Neural progenitor cell (in vitro differentiated cells): ENCODE measurements at regions not wholly inside any gene's neighbourhood (a gene's known extent, or its start where the extent isn't known, plus 50 kb on each side); places are given as distances from the start of the nearest gene placed in this dataset.
"Not testable (repeated sequence)": the region's sequence is repeated elsewhere in the genome, so short reads cannot be mapped to it uniquely, and the experiment has no call there.

Experiments used
- EZH2 ChIP-seq: fragments of 200-600 bp; sonication (generic); IDR thresholded peaks from 2 replicates; pipeline ENCODE4 v1.6.1; 2017; ENCODE audit warnings: antibody characterized with exemption, mild to moderate bottlenecking, moderate library complexity
- EZH2phosphoT487 ChIP-seq: fragments of 200-600 bp; sonication (generic); IDR thresholded peaks from 2 replicates; pipeline ENCODE4 v1.6.1; 2017; ENCODE audit warnings: antibody characterized with exemption
- TF ChIP-seq, protein P1 (sequence below): fragments of 200-600 bp; sonication (generic); IDR thresholded peaks from 2 replicates; pipeline ENCODE4 v1.5.1; 2017; ENCODE audit warnings: antibody characterized with exemption, mild to moderate bottlenecking

DNA sequence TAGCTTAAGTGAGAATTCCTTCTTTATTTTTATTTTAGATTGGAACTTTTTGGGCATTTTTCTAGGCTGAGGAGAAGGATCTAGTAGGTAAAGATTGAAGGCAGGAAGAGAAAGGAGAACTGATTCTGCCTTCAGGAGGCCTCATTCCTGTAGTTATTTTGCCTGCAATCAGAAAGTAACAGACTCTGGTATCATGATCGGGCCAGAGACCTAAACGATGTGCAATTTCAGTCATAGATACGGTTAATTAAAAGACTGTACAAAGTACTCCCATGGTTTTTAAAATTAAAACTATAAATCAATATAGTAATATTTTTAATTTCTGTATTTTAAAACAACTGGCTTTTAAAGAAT is 54.7 kb upstream of the NOTCH2NLA start:
- TF ChIP-seq EZH2, EZH2phosphoT487: not testable (repeated sequence)
- TF ChIP-seq, protein P1, sequence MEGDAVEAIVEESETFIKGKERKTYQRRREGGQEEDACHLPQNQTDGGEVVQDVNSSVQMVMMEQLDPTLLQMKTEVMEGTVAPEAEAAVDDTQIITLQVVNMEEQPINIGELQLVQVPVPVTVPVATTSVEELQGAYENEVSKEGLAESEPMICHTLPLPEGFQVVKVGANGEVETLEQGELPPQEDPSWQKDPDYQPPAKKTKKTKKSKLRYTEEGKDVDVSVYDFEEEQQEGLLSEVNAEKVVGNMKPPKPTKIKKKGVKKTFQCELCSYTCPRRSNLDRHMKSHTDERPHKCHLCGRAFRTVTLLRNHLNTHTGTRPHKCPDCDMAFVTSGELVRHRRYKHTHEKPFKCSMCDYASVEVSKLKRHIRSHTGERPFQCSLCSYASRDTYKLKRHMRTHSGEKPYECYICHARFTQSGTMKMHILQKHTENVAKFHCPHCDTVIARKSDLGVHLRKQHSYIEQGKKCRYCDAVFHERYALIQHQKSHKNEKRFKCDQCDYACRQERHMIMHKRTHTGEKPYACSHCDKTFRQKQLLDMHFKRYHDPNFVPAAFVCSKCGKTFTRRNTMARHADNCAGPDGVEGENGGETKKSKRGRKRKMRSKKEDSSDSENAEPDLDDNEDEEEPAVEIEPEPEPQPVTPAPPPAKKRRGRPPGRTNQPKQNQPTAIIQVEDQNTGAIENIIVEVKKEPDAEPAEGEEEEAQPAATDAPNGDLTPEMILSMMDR = not testable (repeated sequence)
